Body of pancreas (tissue), 4 donors: ENCODE measurements at regions not wholly inside any gene's neighbourhood (a gene's known extent, or its start where the extent isn't known, plus 50 kb on each side); places are given as distances from the start of the nearest gene placed in this dataset.

Experiments
- CTCF ChIP-seq, 7 experiments: fragments of 450-650 bp in 4 of 7; fragments of 200-600 bp in 3 of 7; sonication (generic) in 3 of 7; IDR thresholded peaks; one replicate each; pipeline ENCODE4 v1.5.1; 2016 to 2019; ENCODE audit warnings: antibody characterized with exemption in 7 of 7
- POLR2A ChIP-seq, 3 donors: fragments of 450-650 bp; IDR thresholded peaks; one replicate each; pipeline ENCODE4 v1.6.1; 2016; ENCODE audit warnings: antibody characterized with exemption in 3 of 3, mild to moderate bottlenecking in 2 of 3

DNA sequence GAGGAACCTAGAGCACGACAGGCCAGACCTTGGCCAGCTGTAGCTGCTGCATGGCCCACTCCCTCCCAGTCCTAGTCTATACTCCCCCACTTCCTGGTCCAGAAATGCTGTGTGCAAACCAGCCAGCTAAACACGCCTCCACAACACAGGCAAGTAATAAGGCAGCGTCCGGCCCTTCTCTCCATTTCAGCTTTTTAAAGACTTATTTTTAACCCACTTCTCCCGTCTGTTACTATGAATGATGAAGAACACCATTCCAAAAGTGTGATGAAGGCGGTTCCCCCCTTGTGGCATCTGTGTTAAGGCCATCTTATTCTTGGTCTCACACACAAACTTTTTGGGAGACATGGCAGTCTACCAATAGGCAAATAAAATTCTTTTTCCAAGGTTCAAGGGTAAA lies 164.1 kb upstream of the CHRNA7 start:
- TF ChIP-seq CTCF (IDR thresholded peaks at IDR 0.05) (no peak), POLR2A (IDR thresholded peaks at IDR 0.05) (no peak)
